Stomach (tissue), 8 donors: ENCODE measurements at regions not wholly inside any gene's neighbourhood (a gene's known extent, or its start where the extent isn't known, plus 50 kb on each side); places are given as distances from the start of the nearest gene placed in this dataset.

Experiments
- DNase-seq, 2 donors: peaks; one replicate each; pipeline versions ENCODE4 v3.0.0 to v3.0.0-alpha.2; 2013 to 2019
- H3K27ac ChIP-seq, 5 donors: fragments of 200-600 bp in 4 of 5; sonication (generic) in 4 of 5; one replicate each; pipeline ENCODE4 v1.5.1; 2013 to 2019; ENCODE audit warnings: mild to moderate bottlenecking in 1 of 5, moderate library complexity in 1 of 5
- H3K27me3 ChIP-seq, 3 donors: fragments of 200-600 bp; sonication (generic); one replicate each; pipeline ENCODE4 v1.5.1; 2017 to 2019; ENCODE audit warnings: mixed run types in 1 of 3
- H3K36me3 ChIP-seq, 4 donors: fragments of 200-600 bp; sonication (generic); 1 replicate in 3 of 4; 2 replicates in 1 of 4; pipeline ENCODE4 v1.5.1; 2016 to 2019
- H3K4me1 ChIP-seq, 4 donors: fragments of 200-600 bp; sonication (generic); one replicate each; pipeline ENCODE4 v1.5.1; 2016 to 2019
- H3K4me3 ChIP-seq, 4 donors: fragments of 200-600 bp; sonication (generic) in 3 of 4; one replicate each; pipeline ENCODE4 v1.5.1; 2016 to 2019; ENCODE audit warnings: mild to moderate bottlenecking in 1 of 4
- H3K9me3 ChIP-seq, 4 donors: fragments of 200-600 bp; sonication (generic); one replicate each; pipeline ENCODE4 v1.5.1; 2016 to 2019
- CTCF ChIP-seq, 7 experiments: fragments of 450-650 bp in 4 of 7; fragments of 200-600 bp in 3 of 7; sonication (generic) in 3 of 7; IDR thresholded peaks; one replicate each; pipeline ENCODE4 v1.5.1; 2016 to 2019; ENCODE audit warnings: antibody characterized with exemption in 7 of 7, control low read depth in 2 of 7, mild to moderate bottlenecking in 1 of 7
- EP300 ChIP-seq: sonication (generic); formaldehyde crosslinking; IDR thresholded peaks from one replicate; pipeline ENCODE4 v1.6.1; 2017; ENCODE audit warnings: antibody characterized with exemption
- POLR2A ChIP-seq, 4 donors: fragments of 450-650 bp; IDR thresholded peaks; one replicate each; pipeline ENCODE4 v1.6.1; 2016; ENCODE audit warnings: antibody characterized with exemption in 4 of 4, control low read depth in 2 of 4, mild to moderate bottlenecking in 1 of 4, moderate library complexity in 1 of 4
- POLR2AphosphoS5 ChIP-seq, 3 donors: sonication (generic); formaldehyde crosslinking; IDR thresholded peaks; one replicate each; pipeline ENCODE4 v1.6.1; 2016; ENCODE audit warnings: antibody characterized with exemption in 3 of 3
- WGBS, 5 donors: extraction: QIAGEN DNeasy Blood & Tissue Kit in 3 of 5; methylation state at CpG; one replicate each; pipeline versions ENCODE4 v1.1.5 to v1.1.7; 2013 to 2018; 5-methylcytosine and 5-hydroxymethylcytosine counted together
- intact Hi-C: fragments of 100-400 bp; cut with DNase I; formaldehyde crosslinking; loops from one replicate; pipeline ENCODE4 v1.15.1; 2023; ENCODE audit warnings: low total_unique reads
- donor health status: healthy with polysubstance abuse.
- donor health status: Bipolar disorder and iron deficiency.
- donor health status: healthy.

- whole genome bisulfite sequencing, 5 donors: 30 to 40% (median 34%) methylated on average over 2 of the region's 2 CpGs
These were observed 61.9 kb upstream of the GPBP1 start for GRCh38 chr5:57111993-57112392.

GRCh38 chr5:57113481-57113880 is 60.4 kb upstream of the GPBP1 start:
- no peak for DNase-seq
- no peaks in the 10 kb centered on the region for H3K27me3 ChIP-seq
- H3K36me3 ChIP-seq: no peaks in the 10 kb centered on the region
- no peaks in the 10 kb centered on the region for H3K4me1 ChIP-seq
- no peaks in the 10 kb centered on the region for H3K9me3 ChIP-seq
- no peak overlapping the region for H3K27ac ChIP-seq
- intact Hi-C loops: no loop called here
- no peak for TF ChIP-seq CTCF (IDR thresholded peaks at IDR 0.05)
- no peak for TF ChIP-seq EP300
- no peak for TF ChIP-seq POLR2A (IDR thresholded peaks at IDR 0.05)
- no peak for TF ChIP-seq POLR2AphosphoS5 (IDR thresholded peaks at IDR 0.05)
- no peak overlapping the region for H3K4me3 ChIP-seq

More at GRCh38 chr5:57111993-57112392, 61.9 kb upstream of the GPBP1 start:
- no peaks in the 10 kb centered on the region for H3K9me3 ChIP-seq
- H3K4me1 ChIP-seq: no peaks in the 10 kb centered on the region
- H3K27ac ChIP-seq: no peak overlapping the region
- peak in 1 of 2 donors; percentile 39 for DNase-seq
- intact Hi-C loops: no loop called here
- H3K36me3 ChIP-seq: no peaks in the 10 kb centered on the region
- no peaks in the 10 kb centered on the region for H3K27me3 ChIP-seq
- H3K4me3 ChIP-seq: no peak overlapping the region
- no peak for TF ChIP-seq POLR2A (IDR thresholded peaks at IDR 0.05)
- TF ChIP-seq POLR2AphosphoS5 (IDR thresholded peaks at IDR 0.05): no peak
- no peak for TF ChIP-seq EP300
- TF ChIP-seq CTCF (IDR thresholded peaks at IDR 0.05): no peak

- Histone ChIP-seq H3K4me1 (no peaks in the 10 kb centered on the region), H3K27me3 (no peaks in the 10 kb centered on the region), H3K4me3 (no peak overlapping the region), H3K36me3 (no peaks in the 10 kb centered on the region), H3K9me3 (peaks cover 0 to 1% (median 0%) of the 10 kb centered on the region in 4 donors), H3K27ac (no peak overlapping the region)
- DNase-seq: peak in 1 of 2 donors; percentile 34
- no peak for TF ChIP-seq EP300
- no peak for TF ChIP-seq POLR2A (IDR thresholded peaks at IDR 0.05)
- TF ChIP-seq CTCF (IDR thresholded peaks at IDR 0.05): no peak
- no peak for TF ChIP-seq POLR2AphosphoS5 (IDR thresholded peaks at IDR 0.05)
- intact Hi-C loops: no loop called here
- WGBS, 5 donors: 37 to 65% (median 55%) methylated on average over 1 of the region's 1 CpG
These were observed 56.3 kb upstream of the GPBP1 start for GRCh38 chr5:57117596-57117995.

GRCh38 chr5:57119031-57119430 is 54.8 kb upstream of the GPBP1 start:
- Histone ChIP-seq H3K36me3 (no peaks in the 10 kb centered on the region), H3K9me3 (peaks cover 0 to 13% (median 2%) of the 10 kb centered on the region in 4 donors), H3K27ac (no peak overlapping the region), H3K27me3 (no peaks in the 10 kb centered on the region), H3K4me3 (no peak overlapping the region), H3K4me1 (no peaks in the 10 kb centered on the region)
- DNase-seq: no peak
- no peak for TF ChIP-seq POLR2AphosphoS5 (IDR thresholded peaks at IDR 0.05)
- no peak for TF ChIP-seq EP300
- no peak for TF ChIP-seq POLR2A (IDR thresholded peaks at IDR 0.05)
- TF ChIP-seq CTCF (IDR thresholded peaks at IDR 0.05): no peak
- intact Hi-C loops: no loop called here
- WGBS, 5 donors: 71 to 92% (median 78%) methylated on average over 3 of the region's 3 CpGs
